GM18867 (cell line): ENCODE measurements at regions not wholly inside any gene's neighbourhood (a gene's known extent, or its start where the extent isn't known, plus 50 kb on each side); places are given as distances from the start of the nearest gene placed in this dataset.

Experiments
- ATAC-seq: cut with Tn5 transposase; IDR thresholded peaks from one replicate; pipeline ENCODE4 v1.9.1; 2021; ENCODE audit warnings: mild to moderate bottlenecking, moderate library complexity; ENCODE audit not compliant: unreplicated experiment

GRCh38 chr15:93583968-93584367, 495.0 kb upstream of the RGMA start:
- no peak for ATAC-seq

GRCh38 chr15:93583552-93583951, 494.5 kb upstream of the RGMA start:
- ATAC-seq = no peak

- no peak for ATAC-seq
These were observed 481.5 kb upstream of the RGMA start for GRCh38 chr15:93570527-93570926.

- no peak for ATAC-seq
These were observed 477.8 kb upstream of the RGMA start for GRCh38 chr15:93566762-93567161.

GRCh38 chr15:93565201-93565600, 476.2 kb upstream of the RGMA start:
- no peak for ATAC-seq

GRCh38 chr15:93563218-93563617, 474.2 kb upstream of the RGMA start:
- ATAC-seq = no peak

GRCh38 chr15:93562395-93563123, 473.5 kb upstream of the RGMA start:
- no peak for ATAC-seq

- no peak for ATAC-seq
These were observed 468.7 kb upstream of the RGMA start for GRCh38 chr15:93557696-93558095.

- ATAC-seq = no peak
These were observed 464.3 kb upstream of the RGMA start for GRCh38 chr15:93553167-93553935.

GRCh38 chr15:93543093-93543492, 454.1 kb upstream of the RGMA start:
- no peak for ATAC-seq

- no peak for ATAC-seq
These were observed 438.5 kb upstream of the RGMA start for GRCh38 chr15:93527374-93528050.

- ATAC-seq = no peak
These were observed 435.4 kb upstream of the RGMA start for GRCh38 chr15:93524432-93524831.

- ATAC-seq = no peak
These were observed 434.5 kb upstream of the RGMA start for GRCh38 chr15:93523481-93523880.

- no peak for ATAC-seq
These were observed 431.2 kb upstream of the RGMA start for GRCh38 chr15:93520206-93520605.

- ATAC-seq = no peak
These were observed 430.6 kb upstream of the RGMA start for GRCh38 chr15:93519599-93519998.

GRCh38 chr15:93517176-93517575, 428.2 kb upstream of the RGMA start:
- no peak for ATAC-seq

GRCh38 chr15:93515256-93516051, 426.4 kb upstream of the RGMA start:
- ATAC-seq = no peak

GRCh38 chr15:93506646-93507045, 417.6 kb upstream of the RGMA start:
- no peak for ATAC-seq

GRCh38 chr15:93505506-93505905, 416.5 kb upstream of the RGMA start:
- no peak for ATAC-seq

- no peak for ATAC-seq
These were observed 412.9 kb upstream of the RGMA start for GRCh38 chr15:93501946-93502345.

- ATAC-seq = no peak
These were observed 411.1 kb upstream of the RGMA start for GRCh38 chr15:93500155-93500554.
